Loucy (cell line): ENCODE measurements at regions not wholly inside any gene's neighbourhood (a gene's known extent, or its start where the extent isn't known, plus 50 kb on each side); places are given as distances from the start of the nearest gene placed in this dataset.

Experiments used
- H2AFZ ChIP-seq: fragments of 200-600 bp; sonication (generic); 2 replicates; pipeline ENCODE4 v1.6.0; 2016; ENCODE audit warnings: antibody characterized with exemption, mild to moderate bottlenecking, low read length, moderate library complexity
- H3F3A ChIP-seq: fragments of 200-600 bp; 2 replicates; pipeline ENCODE4 v1.6.0; 2016; ENCODE audit warnings: antibody characterized with exemption, low read depth, mild to moderate bottlenecking
- H3K27me3 ChIP-seq: fragments of 200-600 bp; sonication (generic); 2 replicates; pipeline ENCODE4 v1.6.1; 2014; ENCODE audit warnings: low read length, mild to moderate bottlenecking; ENCODE audit not compliant: insufficient read depth, poor library complexity, severe bottlenecking
- H3K36me3 ChIP-seq: fragments of 200-600 bp; sonication (generic); 2 replicates; pipeline ENCODE4 v1.6.1; 2016; ENCODE audit warnings: low read length; ENCODE audit not compliant: insufficient read depth
- H3K4me1 ChIP-seq: fragments of 200-600 bp; sonication (generic); 2 replicates; pipeline ENCODE4 v1.5.1; 2014; ENCODE audit warnings: low read length, mild to moderate bottlenecking; ENCODE audit not compliant: insufficient read depth, poor library complexity, severe bottlenecking
- H3K4me2 ChIP-seq: fragments of 200-600 bp; sonication (generic); 2 replicates; pipeline ENCODE4 v1.6.0; 2014; ENCODE audit warnings: antibody characterized with exemption, low read length, low read depth, mild to moderate bottlenecking; ENCODE audit not compliant: poor library complexity, severe bottlenecking
- H3K4me3 ChIP-seq: fragments of 200-600 bp; sonication (generic); 2 replicates; pipeline ENCODE4 v1.5.1; 2014; ENCODE audit warnings: low read length, mild to moderate bottlenecking, mixed read lengths; ENCODE audit not compliant: poor library complexity, severe bottlenecking
- H3K79me2 ChIP-seq: fragments of 200-600 bp; sonication (generic); 2 replicates; pipeline ENCODE4 v1.6.1; 2014; ENCODE audit warnings: low read length; ENCODE audit not compliant: insufficient read depth
- H3K9ac ChIP-seq: fragments of 200-600 bp; sonication (generic); 2 replicates; pipeline ENCODE4 v1.6.0; 2014; ENCODE audit warnings: mild to moderate bottlenecking, low read depth, low read length, moderate library complexity; ENCODE audit not compliant: poor library complexity, severe bottlenecking
- H3K9me2 ChIP-seq: fragments of 200-600 bp; sonication (generic); replicated peaks from 2 replicates; pipeline ENCODE4 v1.6.1; 2016; ENCODE audit warnings: low read depth, low read length, mixed read lengths
- H3K9me3 ChIP-seq: fragments of 200-600 bp; sonication (generic); 2 replicates; pipeline ENCODE4 v1.6.1; 2014; ENCODE audit warnings: mild to moderate bottlenecking, antibody characterized with exemption, low read length, low read depth; ENCODE audit not compliant: insufficient read depth
- H4K20me1 ChIP-seq: fragments of 200-600 bp; sonication (generic); 2 replicates; pipeline ENCODE4 v1.6.0; 2014; ENCODE audit warnings: antibody characterized with exemption, low read length, mild to moderate bottlenecking; ENCODE audit not compliant: insufficient read depth, poor library complexity, severe bottlenecking
- EZH2phosphoT487 ChIP-seq: fragments of 200-600 bp; IDR thresholded peaks from 2 replicates; pipeline ENCODE4 v1.6.1; 2018; ENCODE audit warnings: antibody characterized with exemption, mild to moderate bottlenecking, moderate library complexity, borderline replicate concordance
- TF ChIP-seq, protein P1 (sequence below): fragments of 200-600 bp; sonication (generic); conservative IDR thresholded peaks from 2 replicates; pipeline ENCODE4 v1.5.1; 2014; ENCODE audit warnings: mild to moderate bottlenecking, antibody characterized with exemption, low read length

DNA sequence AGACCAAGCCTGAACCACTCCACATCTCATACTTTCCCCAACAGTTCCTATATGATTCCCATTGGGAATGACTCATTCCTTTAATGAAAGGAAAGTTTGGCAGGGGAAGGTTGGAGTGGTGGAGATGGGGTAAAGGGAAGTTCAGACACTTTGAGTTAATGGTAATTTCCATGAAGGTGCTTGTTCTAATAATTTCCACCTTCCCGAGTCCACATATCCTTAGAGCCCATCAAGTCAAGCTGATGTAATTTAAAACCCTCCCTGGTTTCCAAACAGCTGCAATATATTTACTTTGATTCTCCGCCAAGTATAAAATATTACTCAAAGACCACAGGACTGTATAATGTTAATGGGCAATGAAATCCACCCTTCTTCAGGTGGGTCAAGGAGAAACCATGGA lies 95.0 kb upstream of the GALNT15 start:
- H3K4me1 ChIP-seq = no peaks in the 10 kb centered on the region
- no peak overlapping the region for H3K4me2 ChIP-seq
- H3K36me3 ChIP-seq = no peaks in the 10 kb centered on the region
- peaks cover 12% of the 10 kb centered on the region; the same call in 1 of the 2 replicates for H3K9me3 ChIP-seq
- TF ChIP-seq EZH2phosphoT487 = no peak
- TF ChIP-seq, protein P1, sequence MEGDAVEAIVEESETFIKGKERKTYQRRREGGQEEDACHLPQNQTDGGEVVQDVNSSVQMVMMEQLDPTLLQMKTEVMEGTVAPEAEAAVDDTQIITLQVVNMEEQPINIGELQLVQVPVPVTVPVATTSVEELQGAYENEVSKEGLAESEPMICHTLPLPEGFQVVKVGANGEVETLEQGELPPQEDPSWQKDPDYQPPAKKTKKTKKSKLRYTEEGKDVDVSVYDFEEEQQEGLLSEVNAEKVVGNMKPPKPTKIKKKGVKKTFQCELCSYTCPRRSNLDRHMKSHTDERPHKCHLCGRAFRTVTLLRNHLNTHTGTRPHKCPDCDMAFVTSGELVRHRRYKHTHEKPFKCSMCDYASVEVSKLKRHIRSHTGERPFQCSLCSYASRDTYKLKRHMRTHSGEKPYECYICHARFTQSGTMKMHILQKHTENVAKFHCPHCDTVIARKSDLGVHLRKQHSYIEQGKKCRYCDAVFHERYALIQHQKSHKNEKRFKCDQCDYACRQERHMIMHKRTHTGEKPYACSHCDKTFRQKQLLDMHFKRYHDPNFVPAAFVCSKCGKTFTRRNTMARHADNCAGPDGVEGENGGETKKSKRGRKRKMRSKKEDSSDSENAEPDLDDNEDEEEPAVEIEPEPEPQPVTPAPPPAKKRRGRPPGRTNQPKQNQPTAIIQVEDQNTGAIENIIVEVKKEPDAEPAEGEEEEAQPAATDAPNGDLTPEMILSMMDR = no peak
- H4K20me1 ChIP-seq = no peaks in the 10 kb centered on the region
- no peak overlapping the region for H3K4me3 ChIP-seq
- no peaks in the 10 kb centered on the region for H3K9me2 ChIP-seq
- no peak overlapping the region for H3K9ac ChIP-seq
- no peaks in the 10 kb centered on the region for H3K27me3 ChIP-seq
- H2AFZ ChIP-seq = no peak overlapping the region
- H3F3A ChIP-seq = no peaks in the 10 kb centered on the region
- H3K79me2 ChIP-seq = no peaks in the 10 kb centered on the region

DNA sequence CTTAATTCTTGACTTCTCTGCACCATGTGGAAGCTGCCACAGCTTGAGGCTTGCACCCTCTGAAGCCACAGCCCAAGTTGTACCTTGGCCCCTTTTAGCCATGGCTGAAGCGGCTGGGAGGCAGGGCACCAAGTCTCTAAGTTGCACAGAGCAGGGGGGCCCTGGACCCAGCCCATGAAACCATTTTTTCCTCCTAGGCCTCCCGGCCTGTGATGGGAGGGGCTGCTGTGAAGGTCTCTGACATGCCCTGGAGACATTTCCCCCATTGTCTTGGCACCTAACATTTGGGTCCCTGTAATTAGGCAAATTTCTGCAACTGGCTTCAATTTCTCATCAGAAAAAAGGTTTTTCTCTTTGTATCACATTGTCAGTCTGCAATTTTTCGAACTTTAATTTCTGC lies 92.8 kb upstream of the GALNT15 start:
- H3K9me3 ChIP-seq = peaks cover 12% of the 10 kb centered on the region; the same call in 1 of the 2 replicates
- no peaks in the 10 kb centered on the region for H3K9me2 ChIP-seq
- no peak overlapping the region for H2AFZ ChIP-seq
- H3K79me2 ChIP-seq = no peaks in the 10 kb centered on the region
- H3K4me3 ChIP-seq = no peak overlapping the region
- H3K36me3 ChIP-seq = no peaks in the 10 kb centered on the region
- H3K4me2 ChIP-seq = no peak overlapping the region
- no peaks in the 10 kb centered on the region for H4K20me1 ChIP-seq
- no peaks in the 10 kb centered on the region for H3F3A ChIP-seq
- TF ChIP-seq EZH2phosphoT487 = no peak
- TF ChIP-seq, protein P1 = no peak
- no peaks in the 10 kb centered on the region for H3K4me1 ChIP-seq
- no peaks in the 10 kb centered on the region for H3K27me3 ChIP-seq
- no peak overlapping the region for H3K9ac ChIP-seq

DNA sequence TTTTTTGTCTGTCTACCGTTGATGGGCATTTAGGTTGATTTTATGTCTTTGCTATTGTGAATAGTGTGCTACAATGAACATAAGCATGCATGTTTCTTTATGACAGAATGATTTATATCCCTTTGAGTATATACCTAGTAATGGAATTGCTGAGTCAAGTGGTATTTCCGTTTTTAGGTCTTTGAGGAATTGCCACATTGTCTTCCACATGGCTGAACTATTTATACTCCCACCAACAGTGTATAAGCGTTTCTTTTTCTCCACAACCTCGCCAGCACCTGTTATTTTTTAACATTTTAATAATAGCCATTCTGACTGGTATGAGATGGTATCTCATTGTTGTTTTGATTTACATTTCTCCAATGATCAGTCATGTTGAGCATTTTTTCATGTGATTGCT lies 89.6 kb upstream of the GALNT15 start:
- Histone ChIP-seq H3K79me2 (no peaks in the 10 kb centered on the region), H3K36me3 (no peaks in the 10 kb centered on the region), H3K27me3 (no peaks in the 10 kb centered on the region), H3K9ac (no peak overlapping the region), H3F3A (no peaks in the 10 kb centered on the region), H3K4me3 (no peak overlapping the region), H2AFZ (no peak overlapping the region), H3K4me2 (no peak overlapping the region), H3K9me3 (peaks cover 12% of the 10 kb centered on the region; the same call in 1 of the 2 replicates), H3K9me2 (no peaks in the 10 kb centered on the region), H4K20me1 (no peaks in the 10 kb centered on the region), H3K4me1 (no peaks in the 10 kb centered on the region)
- TF ChIP-seq, protein P1 = no peak
- TF ChIP-seq EZH2phosphoT487 = no peak
